ENCODE measurements at regions not wholly inside any gene's neighbourhood (a gene's known extent, or its start where the extent isn't known, plus 50 kb on each side); places are given as distances from the start of the nearest gene placed in this dataset.

DNA sequence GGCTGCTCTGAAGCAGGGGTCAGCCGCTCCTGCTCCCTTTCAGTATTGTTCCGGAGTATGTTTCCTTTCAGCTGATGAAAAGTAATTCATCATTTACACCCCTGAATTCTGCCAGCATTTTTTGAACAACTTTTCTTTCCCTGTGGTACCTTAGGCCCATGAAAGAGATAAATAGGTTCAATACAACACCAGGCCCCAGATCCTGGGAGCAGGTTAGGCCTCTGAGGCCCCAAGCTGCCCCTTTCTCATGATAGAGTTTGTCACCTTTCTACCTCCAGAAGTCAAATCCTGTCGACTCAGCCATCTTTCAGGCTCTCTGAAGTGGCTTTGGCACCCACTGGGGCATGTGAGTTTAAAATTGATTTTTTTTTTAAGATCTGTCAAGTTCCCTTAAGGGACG lies 1415.1 kb upstream of the ZEB2 start:
- H3K27ac Mint-ChIP-seq = peak overlapping the region in 1 of 3 experiments; percentile 53; a peak in 1 of 7 replicates
- H3K4me3 Mint-ChIP-seq = no peak overlapping the region

More for the DNA sequence above, 1415.1 kb upstream of the ZEB2 start:
- Histone ChIP-seq H3K9ac (ENCODE audit: extremely low read depth, insufficient read length, low read length) (no peak overlapping the region), H4K8ac (replicated peaks; ENCODE audit: insufficient read length, low read depth, low read length) (no peak overlapping the region), H3K27me3 (ENCODE audit: insufficient read depth, low read length) (no peaks in the 10 kb centered on the region), H2AFZ (ENCODE audit: low read length) (no peak overlapping the region), H4K5ac (ENCODE audit: insufficient read length, low read depth, low read length) (no peak overlapping the region), H2BK20ac (ENCODE audit: low read depth, low read length, poor library complexity, severe bottlenecking) (no peak overlapping the region), H2BK5ac (ENCODE audit: insufficient read length, low read length) (no peak overlapping the region), H3K27ac (ENCODE audit: insufficient read length, low read depth, low read length) (no peak overlapping the region), H3K56ac (ENCODE audit: insufficient read length, low read depth, low read length) (no peak overlapping the region), H3K14ac (ENCODE audit: insufficient read depth, low read length) (no peak overlapping the region), H3K9me3 (ENCODE audit: control insufficient read depth, low read depth, low read length) (no peaks in the 10 kb centered on the region), H2BK120ac (ENCODE audit: low read depth, low read length, poor library complexity, severe bottlenecking) (no peak overlapping the region), H2AK5ac (ENCODE audit: insufficient read length, low read length) (no peak overlapping the region), H4K20me1 (ENCODE audit: control insufficient read depth, insufficient read depth, insufficient read length) (no peaks in the 10 kb centered on the region), H3K23me2 (ENCODE audit: insufficient read length, low read depth, low read length, poor library complexity, severe bottlenecking) (no peaks in the 10 kb centered on the region), H3K79me2 (ENCODE audit: insufficient read depth, low read length) (no peaks in the 10 kb centered on the region), H2BK15ac (ENCODE audit: low read depth, low read length) (no peak overlapping the region), H4K91ac (ENCODE audit: insufficient read length, low read depth, low read length) (no peak overlapping the region), H3K23ac (ENCODE audit: insufficient read length, low read depth, low read length) (no peak overlapping the region), H3K4ac (ENCODE audit: low read depth, low read length) (no peak overlapping the region), H3K18ac (ENCODE audit: insufficient read length, low read depth, low read length) (no peak overlapping the region), H3K79me1 (ENCODE audit: insufficient read depth, low read depth, low read length, poor library complexity, severe bottlenecking) (no peaks in the 10 kb centered on the region), H3T11ph (ENCODE audit: low read length) (no peak overlapping the region), H3K4me2 (ENCODE audit: insufficient read depth, insufficient read length, low read length) (no peak overlapping the region), H3K4me1 (ENCODE audit: insufficient read depth, low read length) (no peaks in the 10 kb centered on the region), H2BK12ac (ENCODE audit: insufficient read length, low read depth, low read length) (no peak overlapping the region)
- H3K4me1 Mint-ChIP-seq = peaks cover 24 to 28% of the 10 kb centered on the region in 2 experiments
- 0 out of 7 replicates have a peak, but pooled peaks cover 0 to under 1% (median 0%) of the 10 kb centered on the region in 3 experiments for H3K36me3 Mint-ChIP-seq (ENCODE audit: insufficient read depth in 1 of 3, low read depth in 3 of 3)
- DNase-seq = no peak
- no peaks in the 10 kb centered on the region for H3K27me3 Mint-ChIP-seq (ENCODE audit: low read depth)
- no CpG with 5 or more reads among the region's 4 CpGs for WGBS (ENCODE audit: extremely low coverage, insufficient read length, low lambda C conversion rate)
- H3K9me3 Mint-ChIP-seq = no peaks in the 10 kb centered on the region
- TF ChIP-seq CTCF (conservative IDR thresholded peaks at IDR 0.05) = no peak
